WTC11 (cell line): ENCODE measurements at regions not wholly inside any gene's neighbourhood (a gene's known extent, or its start where the extent isn't known, plus 50 kb on each side); places are given as distances from the start of the nearest gene placed in this dataset.

Source experiments
- ATAC-seq: fragments of 200-7000 bp; cut with Tn5 transposase; 2 replicates; pipeline ENCODE4 v1.10.0; 2021; ENCODE audit warnings: mild to moderate bottlenecking, moderate library complexity
- CTCF ChIA-PET: fragments of 300-600 bp; sonication (Branson Sonifier 250); formaldehyde crosslinking; loops from one replicate; lab custom pipeline; 2021; ENCODE audit warnings: antibody characterized with exemption; lab: Charles Lee
- POLR2A ChIA-PET: fragments of 350-600 bp; sonication (Branson Sonifier 250); formaldehyde crosslinking; loops from one replicate; lab custom pipeline; 2021; ENCODE audit warnings: antibody characterized with exemption; lab: Charles Lee
- DNase-seq: peaks from one replicate; pipeline ENCODE4 v3.0.0; 2021; ENCODE audit warnings: low spot score
- H3K27ac Mint-ChIP-seq: 2 replicates; pipeline ENCODE4 v1.8.0; 2021; ENCODE audit warnings: mixed read lengths
- H3K27me3 Mint-ChIP-seq: 2 replicates; pipeline ENCODE4 v1.8.0; 2021; ENCODE audit warnings: low read depth, mild to moderate bottlenecking, moderate library complexity, mixed read lengths
- H3K36me3 Mint-ChIP-seq: 2 replicates; pipeline ENCODE4 v1.8.0; 2021; ENCODE audit warnings: mixed read lengths
- H3K4me1 Mint-ChIP-seq: 2 replicates; pipeline ENCODE4 v1.8.0; 2022; ENCODE audit warnings: mixed read lengths
- H3K4me3 Mint-ChIP-seq: 2 replicates; pipeline ENCODE4 v1.8.0; 2021; ENCODE audit warnings: mild to moderate bottlenecking, moderate library complexity, mixed read lengths
- H3K9me3 Mint-ChIP-seq: 2 replicates; pipeline ENCODE4 v1.8.0; 2021; ENCODE audit warnings: mixed read lengths
- AFF4 ChIP-seq: sonication (generic); formaldehyde crosslinking; IDR thresholded peaks from 2 replicates; pipeline ENCODE4 v1.8.1; 2023; ENCODE audit warnings: mild to moderate bottlenecking, missing genetic modification reagents, borderline replicate concordance
- ATF2 ChIP-seq: sonication (generic); formaldehyde crosslinking; IDR thresholded peaks from 2 replicates; pipeline ENCODE4 v1.8.1; 2022; ENCODE audit warnings: low read depth, missing genetic modification reagents, borderline replicate concordance
- CREM ChIP-seq: sonication (generic); formaldehyde crosslinking; IDR thresholded peaks from 2 replicates; pipeline ENCODE4 v1.8.1; 2022; ENCODE audit warnings: mild to moderate bottlenecking, missing genetic modification reagents, moderate library complexity
- CTCF ChIP-seq: fragments of 200-600 bp; IDR thresholded peaks from 2 replicates; pipeline ENCODE4 v1.8.0; 2022; ENCODE audit warnings: antibody characterized with exemption
- ELF4 ChIP-seq: sonication (generic); formaldehyde crosslinking; IDR thresholded peaks from 2 replicates; pipeline ENCODE4 v1.8.1; 2022; ENCODE audit warnings: low read depth, mild to moderate bottlenecking, moderate library complexity, missing genetic modification reagents
- EMX1 ChIP-seq: fragments of 250-450 bp; sonication (Bioruptor Pico); IDR thresholded peaks from 2 replicates; pipeline ENCODE4 v1.8.0; 2021; ENCODE audit warnings: mild to moderate bottlenecking
- FOXJ3 ChIP-seq: sonication (generic); formaldehyde crosslinking; IDR thresholded peaks from 2 replicates; pipeline ENCODE4 v1.9.0; 2021; ENCODE audit warnings: missing genetic modification reagents, mild to moderate bottlenecking, borderline replicate concordance
- JUN ChIP-seq: sonication (generic); formaldehyde crosslinking; IDR thresholded peaks from 2 replicates; pipeline ENCODE4 v1.8.0; 2023; ENCODE audit warnings: mild to moderate bottlenecking, missing genetic modification reagents
- NFE2L1 ChIP-seq: sonication (generic); formaldehyde crosslinking; IDR thresholded peaks from 2 replicates; pipeline ENCODE4 v1.8.1; 2023; ENCODE audit warnings: missing genetic modification reagents
- NR2C2 ChIP-seq: sonication (generic); formaldehyde crosslinking; IDR thresholded peaks from 2 replicates; pipeline ENCODE4 v1.8.0; 2022; ENCODE audit warnings: mild to moderate bottlenecking, missing genetic modification reagents
- PREB ChIP-seq: sonication (generic); formaldehyde crosslinking; IDR thresholded peaks from 2 replicates; pipeline ENCODE4 v1.8.1; 2022; ENCODE audit warnings: mild to moderate bottlenecking, missing genetic modification reagents, moderate library complexity, borderline replicate concordance
- PRRX2 ChIP-seq: fragments of 250-450 bp; sonication (Bioruptor Pico); IDR thresholded peaks from 2 replicates; pipeline ENCODE4 v1.8.0; 2021; ENCODE audit warnings: mild to moderate bottlenecking
- SMAD4 ChIP-seq: sonication (generic); formaldehyde crosslinking; IDR thresholded peaks from 2 replicates; pipeline ENCODE4 v1.8.0; 2022; ENCODE audit warnings: mild to moderate bottlenecking, missing genetic modification reagents
- SP1 ChIP-seq: sonication (generic); formaldehyde crosslinking; conservative IDR thresholded peaks from 2 replicates; pipeline ENCODE4 v1.8.1; 2022; ENCODE audit warnings: missing genetic modification reagents
- TCF7 ChIP-seq: sonication (generic); formaldehyde crosslinking; IDR thresholded peaks from 2 replicates; pipeline ENCODE4 v1.8.0; 2022; ENCODE audit warnings: mild to moderate bottlenecking, low read depth, missing genetic modification reagents, moderate library complexity
- TEAD1 ChIP-seq: sonication (generic); formaldehyde crosslinking; IDR thresholded peaks from 2 replicates; pipeline ENCODE4 v1.8.0; 2022; ENCODE audit warnings: mild to moderate bottlenecking, missing genetic modification reagents
- TEAD4 ChIP-seq: sonication (generic); formaldehyde crosslinking; IDR thresholded peaks from 2 replicates; pipeline ENCODE4 v1.8.0; 2022; ENCODE audit warnings: mild to moderate bottlenecking, missing genetic modification reagents
- ZNF317 ChIP-seq: sonication (generic); formaldehyde crosslinking; IDR thresholded peaks from 2 replicates; pipeline ENCODE4 v1.8.1; 2023; ENCODE audit warnings: low read depth, mild to moderate bottlenecking, moderate library complexity, missing genetic modification reagents, borderline replicate concordance
- ZNF423 ChIP-seq: fragments of 250-450 bp; sonication (Bioruptor Pico); IDR thresholded peaks from 2 replicates; pipeline ENCODE4 v2.1.2; 2022; ENCODE audit warnings: mild to moderate bottlenecking, moderate library complexity
- ZNF425 ChIP-seq: fragments of 250-450 bp; sonication (Bioruptor Pico); conservative IDR thresholded peaks from 2 replicates; pipeline ENCODE4 v1.9.0; 2021; ENCODE audit warnings: mild to moderate bottlenecking
- ZSCAN18 ChIP-seq: fragments of 250-450 bp; sonication (Bioruptor Pico); IDR thresholded peaks from 2 replicates; pipeline ENCODE4 v2.1.2; 2022; ENCODE audit warnings: mild to moderate bottlenecking, moderate library complexity

- TF ChIP-seq AFF4 (CRISPR knock-in tag): no peak
- no peak for TF ChIP-seq PRRX2 (CRISPR knock-in tag)
- TF ChIP-seq JUN (CRISPR knock-in tag): no peak
- TF ChIP-seq ZNF423 (CRISPR knock-in tag): no peak
- TF ChIP-seq SMAD4 (CRISPR knock-in tag): no peak
- TF ChIP-seq, all 79 proteins: peak for 0
These were observed 729.4 kb downstream of the CDH11 start (continued) for GRCh38 chr16:64392456-64392855.

GRCh38 chr16:64391063-64391600, 730.7 kb downstream of the CDH11 start:
- Mint-ChIP-seq H3K9me3 (peaks cover 5% of the 10 kb centered on the region; the same call in 1 of the 2 replicates), H3K36me3 (no peaks in the 10 kb centered on the region), H3K27me3 (no peaks in the 10 kb centered on the region), H3K4me1 (peaks cover 5% of the 10 kb centered on the region; the same call in 1 of the 2 replicates), H3K27ac (no peak overlapping the region), H3K4me3 (no peak overlapping the region)
- CTCF ChIA-PET: no interaction called here
- no peak for DNase-seq
- POLR2A ChIA-PET: no interaction called here
- ATAC-seq: no peak
- TF ChIP-seq FOXJ3 (CRISPR knock-in tag): no peak
- TF ChIP-seq ZSCAN18 (CRISPR knock-in tag): no peak
- TF ChIP-seq TEAD1 (CRISPR knock-in tag): no peak
- TF ChIP-seq ATF2 (CRISPR knock-in tag): no peak
- TF ChIP-seq NFE2L1: no peak
- no peak for TF ChIP-seq ELF4 (CRISPR knock-in tag)
- no peak for TF ChIP-seq PREB (CRISPR knock-in tag)
- TF ChIP-seq EMX1 (CRISPR knock-in tag): no peak
- TF ChIP-seq JUN (CRISPR knock-in tag): no peak
- TF ChIP-seq TEAD4 (CRISPR knock-in tag): no peak
- TF ChIP-seq ZNF425: no peak
- TF ChIP-seq CREM: no peak
- no peak for TF ChIP-seq CTCF
- no peak for TF ChIP-seq NR2C2 (CRISPR knock-in tag)
- no peak for TF ChIP-seq ZNF317 (CRISPR knock-in tag)
- TF ChIP-seq TCF7 (CRISPR knock-in tag): no peak
- no peak for TF ChIP-seq SP1 (CRISPR knock-in tag)
